Activated CD8-positive, alpha-beta T cell treated with anti-CD3 and anti-CD28 coated beads for 36 hours (primary cell): ENCODE measurements at regions not wholly inside any gene's neighbourhood (a gene's known extent, or its start where the extent isn't known, plus 50 kb on each side); places are given as distances from the start of the nearest gene placed in this dataset.
"Not testable (repeated sequence)": the region's sequence is repeated elsewhere in the genome, so short reads cannot be mapped to it uniquely, and the experiment has no call there.

Experiments
- ATAC-seq: fragments of 200-7000 bp; cut with Tn5 transposase; one replicate; pipeline ENCODE4 v1.10.0; 2021; ENCODE audit warnings: mild to moderate bottlenecking, moderate library complexity
- CTCF ChIA-PET: fragments of 350-600 bp; sonication (Branson Sonifier 250); formaldehyde crosslinking; loops from one replicate; lab custom pipeline; 2021; ENCODE audit warnings: antibody characterized with exemption; lab: Charles Lee
- POLR2A ChIA-PET: fragments of 350-600 bp; sonication (Branson Sonifier 250); formaldehyde crosslinking; loops from one replicate; lab custom pipeline; 2021; ENCODE audit warnings: antibody characterized with exemption; lab: Charles Lee
- DNase-seq: peaks from one replicate; pipeline ENCODE4 v3.0.0-alpha.2; 2020
- H3K27ac Mint-ChIP-seq: one replicate; pipeline ENCODE4 v1.8.0; 2021; ENCODE audit warnings: mild to moderate bottlenecking, mixed read lengths
- H3K27me3 Mint-ChIP-seq: one replicate; pipeline ENCODE4 v1.8.0; 2021; ENCODE audit warnings: mixed read lengths
- H3K36me3 Mint-ChIP-seq: one replicate; pipeline ENCODE4 v1.8.0; 2021; ENCODE audit warnings: low read depth, mixed read lengths
- H3K4me1 Mint-ChIP-seq: one replicate; pipeline ENCODE4 v1.8.0; 2021; ENCODE audit warnings: low read depth, mixed read lengths
- H3K4me3 Mint-ChIP-seq: one replicate; pipeline ENCODE4 v1.8.0; 2021; ENCODE audit warnings: mild to moderate bottlenecking, moderate library complexity, mixed read lengths
- H3K9me3 Mint-ChIP-seq: one replicate; pipeline ENCODE4 v1.8.0; 2021; ENCODE audit warnings: mixed read lengths
- intact Hi-C: fragments of 100-400 bp; cut with micrococcal nuclease; formaldehyde crosslinking; loops from one replicate; pipeline ENCODE4 v1.10.0; 2022

GRCh38 chr4:118634126-118634875 is 50.9 kb upstream of the METTL14 start:
- peaks cover 17% of the 10 kb centered on the region for H3K36me3 Mint-ChIP-seq
- H3K4me3 Mint-ChIP-seq, DNase-seq, H3K27ac Mint-ChIP-seq, intact Hi-C loops, H3K9me3 Mint-ChIP-seq, CTCF ChIA-PET, H3K27me3 Mint-ChIP-seq, POLR2A ChIA-PET, H3K4me1 Mint-ChIP-seq, ATAC-seq: not testable (repeated sequence)
